ENCODE measurements at regions not wholly inside any gene's neighbourhood (a gene's known extent, or its start where the extent isn't known, plus 50 kb on each side); places are given as distances from the start of the nearest gene placed in this dataset.

DNA sequence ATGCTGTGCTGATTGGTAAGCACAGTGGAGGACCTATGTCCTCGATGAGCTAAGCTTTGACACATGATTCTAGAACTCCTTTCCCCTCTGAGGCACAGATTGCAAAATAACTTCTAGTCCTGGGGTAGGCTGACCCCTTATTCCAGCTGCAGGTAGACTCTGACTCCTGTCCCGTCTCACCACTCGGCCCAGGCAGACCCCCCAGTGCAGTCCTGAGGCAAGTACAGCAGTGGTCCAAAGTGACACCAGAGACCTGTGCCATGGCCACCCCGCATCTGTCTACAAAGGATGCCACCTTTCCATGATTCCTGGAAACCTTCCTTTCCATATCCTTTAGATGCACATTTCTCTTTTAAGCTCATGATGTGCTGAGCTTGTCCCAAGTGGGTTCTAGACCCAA is 482.5 kb downstream of the ZNF536 start:
- no peak for ATAC-seq
- Histone ChIP-seq H3K27ac (no peak overlapping the region), H3K36me3 (replicated peaks in 1 of 2; ENCODE audit: insufficient read depth in 1 of 2, low read depth in 2 of 2) (no peaks in the 10 kb centered on the region), H3K4me3 (no peak overlapping the region), H3K9me3 (no peaks in the 10 kb centered on the region), H3K27me3 (no peaks in the 10 kb centered on the region), H3K4me1 (no peaks in the 10 kb centered on the region)
- TF ChIP-seq, protein P1, sequence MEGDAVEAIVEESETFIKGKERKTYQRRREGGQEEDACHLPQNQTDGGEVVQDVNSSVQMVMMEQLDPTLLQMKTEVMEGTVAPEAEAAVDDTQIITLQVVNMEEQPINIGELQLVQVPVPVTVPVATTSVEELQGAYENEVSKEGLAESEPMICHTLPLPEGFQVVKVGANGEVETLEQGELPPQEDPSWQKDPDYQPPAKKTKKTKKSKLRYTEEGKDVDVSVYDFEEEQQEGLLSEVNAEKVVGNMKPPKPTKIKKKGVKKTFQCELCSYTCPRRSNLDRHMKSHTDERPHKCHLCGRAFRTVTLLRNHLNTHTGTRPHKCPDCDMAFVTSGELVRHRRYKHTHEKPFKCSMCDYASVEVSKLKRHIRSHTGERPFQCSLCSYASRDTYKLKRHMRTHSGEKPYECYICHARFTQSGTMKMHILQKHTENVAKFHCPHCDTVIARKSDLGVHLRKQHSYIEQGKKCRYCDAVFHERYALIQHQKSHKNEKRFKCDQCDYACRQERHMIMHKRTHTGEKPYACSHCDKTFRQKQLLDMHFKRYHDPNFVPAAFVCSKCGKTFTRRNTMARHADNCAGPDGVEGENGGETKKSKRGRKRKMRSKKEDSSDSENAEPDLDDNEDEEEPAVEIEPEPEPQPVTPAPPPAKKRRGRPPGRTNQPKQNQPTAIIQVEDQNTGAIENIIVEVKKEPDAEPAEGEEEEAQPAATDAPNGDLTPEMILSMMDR (IDR thresholded peaks at IDR 0.05) = no peak
- no peak for TF ChIP-seq POLR2A (IDR thresholded peaks at IDR 0.05)
- intact Hi-C loops (cut with DNase I) = no loop called here
- WGBS, 2 donors = 56 to 71% methylated on average over 3 to 4 of the region's 4 CpGs
- no peak for DNase-seq

DNA sequence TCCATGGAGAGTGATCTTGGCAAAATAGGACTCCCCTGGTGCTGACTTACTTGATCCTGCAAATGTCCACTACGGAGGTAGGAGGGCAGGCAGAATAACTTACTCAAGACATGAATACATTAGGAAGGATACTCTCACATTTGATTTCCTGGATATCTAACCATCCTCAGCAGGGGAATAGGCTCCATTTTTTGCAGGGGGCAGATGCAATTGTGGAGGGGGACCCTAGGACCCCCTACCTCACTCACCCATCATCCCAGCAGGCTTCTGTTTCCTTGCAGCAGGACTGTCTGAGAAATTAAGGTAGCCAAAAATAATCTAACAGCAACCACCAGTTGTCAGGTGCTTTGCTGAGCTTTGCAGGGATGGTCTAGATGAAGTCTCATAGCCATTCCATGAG is 482.0 kb downstream of the ZNF536 start:
- TF ChIP-seq POLR2A (IDR thresholded peaks at IDR 0.05) = no peak
- TF ChIP-seq, protein P1 (IDR thresholded peaks at IDR 0.05) = no peak
- Histone ChIP-seq H3K36me3 (replicated peaks in 1 of 2; ENCODE audit: insufficient read depth in 1 of 2, low read depth in 2 of 2) (no peaks in the 10 kb centered on the region), H3K4me3 (no peak overlapping the region), H3K27ac (no peak overlapping the region), H3K4me1 (no peaks in the 10 kb centered on the region), H3K9me3 (no peaks in the 10 kb centered on the region), H3K27me3 (no peaks in the 10 kb centered on the region)
- WGBS, 2 donors = 67 to 84% methylated on average over 1 of the region's 1 CpG
- no peak for ATAC-seq
- DNase-seq = no peak
- intact Hi-C loops (cut with DNase I) = no loop called here

DNA sequence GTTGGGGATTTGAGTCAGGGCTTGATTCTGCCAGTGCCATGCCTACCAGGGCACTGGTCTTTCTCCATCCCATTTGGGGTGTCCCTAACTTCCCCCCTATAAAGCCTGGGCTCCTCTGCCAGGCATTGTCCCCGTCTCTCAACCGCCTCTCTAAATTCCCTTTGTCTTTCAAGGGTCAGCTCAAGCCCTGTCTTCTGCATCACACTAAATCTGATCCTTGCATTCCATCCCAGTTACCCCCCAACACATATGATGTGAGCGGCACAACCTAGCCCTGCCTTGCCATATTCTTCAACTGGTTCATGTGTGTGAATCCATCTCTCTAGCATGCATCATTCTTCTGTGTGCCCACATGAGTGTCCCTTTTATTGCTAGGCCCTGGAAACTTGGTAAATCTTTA is 480.9 kb downstream of the ZNF536 start:
- Histone ChIP-seq H3K4me1 (no peaks in the 10 kb centered on the region), H3K4me3 (no peak overlapping the region), H3K9me3 (no peaks in the 10 kb centered on the region), H3K36me3 (replicated peaks in 1 of 2; ENCODE audit: insufficient read depth in 1 of 2, low read depth in 2 of 2) (no peaks in the 10 kb centered on the region), H3K27me3 (no peaks in the 10 kb centered on the region), H3K27ac (no peak overlapping the region)
- no peak for ATAC-seq
- DNase-seq = no peak
- 69 to 70% methylated on average over 3 of the region's 3 CpGs for WGBS, 2 donors
- TF ChIP-seq, protein P1 (IDR thresholded peaks at IDR 0.05) = no peak
- no peak for TF ChIP-seq POLR2A (IDR thresholded peaks at IDR 0.05)
- intact Hi-C loops (cut with DNase I) = no loop called here

DNA sequence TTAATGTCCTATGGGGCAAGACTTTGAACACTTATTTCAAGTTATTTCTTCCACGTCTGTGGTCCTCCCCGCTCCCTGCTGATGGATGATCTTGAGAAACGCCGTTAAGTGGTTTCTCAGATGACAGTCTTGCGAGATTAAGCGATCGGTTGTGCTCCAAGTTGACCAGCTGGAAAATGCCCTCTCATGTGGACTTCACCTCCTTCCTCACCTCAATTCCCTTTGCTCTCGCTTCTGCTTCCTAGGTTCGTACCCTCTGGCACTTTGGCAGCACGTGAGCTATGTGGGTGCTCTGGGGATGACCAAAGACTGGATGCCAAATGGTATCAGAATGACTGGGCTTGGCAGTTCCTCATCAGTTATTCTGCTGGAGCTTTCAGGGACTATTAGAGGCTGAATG is 480.0 kb downstream of the ZNF536 start:
- 75 to 77% methylated on average over 10 of the region's 10 CpGs for WGBS, 2 donors
- H3K27me3 ChIP-seq = no peaks in the 10 kb centered on the region
- ATAC-seq = no peak
- H3K27ac ChIP-seq = no peak overlapping the region
- no peaks in the 10 kb centered on the region for H3K4me1 ChIP-seq
- H3K36me3 ChIP-seq (replicated peaks in 1 of 2; ENCODE audit: insufficient read depth in 1 of 2, low read depth in 2 of 2) = no peaks in the 10 kb centered on the region
- DNase-seq = no peak
- no peak for TF ChIP-seq POLR2A (IDR thresholded peaks at IDR 0.05)
- TF ChIP-seq, protein P1 (IDR thresholded peaks at IDR 0.05) = no peak
- H3K4me3 ChIP-seq = no peak overlapping the region
- H3K9me3 ChIP-seq = no peaks in the 10 kb centered on the region
- intact Hi-C loops (cut with DNase I) = no loop called here

DNA sequence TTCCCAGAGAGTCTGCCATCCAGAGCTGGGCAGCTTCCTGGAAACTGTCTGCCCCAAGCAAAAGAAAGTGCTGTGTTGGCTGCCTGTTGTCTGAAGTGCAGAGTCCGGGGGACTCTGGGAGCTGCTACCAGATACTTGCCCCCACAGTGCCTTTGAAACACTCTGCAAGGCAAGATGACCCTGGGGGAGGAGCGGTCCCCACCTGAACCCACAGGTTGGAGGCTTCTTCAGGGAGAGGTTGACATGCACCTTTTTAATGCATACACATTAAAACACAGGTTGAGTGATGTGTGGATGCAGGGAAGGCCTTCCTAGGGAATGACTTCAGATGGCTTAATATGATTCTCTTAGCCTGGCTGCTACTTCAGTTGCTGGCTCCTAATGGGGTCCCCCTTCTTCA is 479.5 kb downstream of the ZNF536 start:
- Histone ChIP-seq H3K4me1 (no peaks in the 10 kb centered on the region), H3K4me3 (no peak overlapping the region), H3K27ac (no peak overlapping the region), H3K27me3 (no peaks in the 10 kb centered on the region), H3K9me3 (no peaks in the 10 kb centered on the region), H3K36me3 (replicated peaks in 1 of 2; ENCODE audit: insufficient read depth in 1 of 2, low read depth in 2 of 2) (no peaks in the 10 kb centered on the region)
- no peak for TF ChIP-seq POLR2A (IDR thresholded peaks at IDR 0.05)
- TF ChIP-seq, protein P1 (IDR thresholded peaks at IDR 0.05) = no peak
- WGBS, 2 donors = 65 to 88% methylated on average over 1 to 2 of the region's 2 CpGs
- DNase-seq = no peak
- intact Hi-C loops (cut with DNase I) = no loop called here
- ATAC-seq = no peak

Measured in body of pancreas (tissue), 4 donors.